Upper lobe of left lung (tissue), 6 donors: ENCODE measurements at regions not wholly inside any gene's neighbourhood (a gene's known extent, or its start where the extent isn't known, plus 50 kb on each side); places are given as distances from the start of the nearest gene placed in this dataset.
A peak's percentile ranks its signal among the peaks of the same experiment; 100 is the strongest.

Experiments used
- ATAC-seq, 2 donors: fragments of 200-7000 bp; cut with Tn5 transposase; one replicate each; pipeline ENCODE4 v1.9.1; 2022; ENCODE audit warnings: mild to moderate bottlenecking in 2 of 2, moderate library complexity in 2 of 2; ENCODE audit not compliant: low FRiP score in 2 of 2
- DNase-seq, 2 donors: peaks; one replicate each; pipeline ENCODE4 v3.0.0-alpha.2; 2019 to 2020
- H3K27ac ChIP-seq, 4 donors: fragments of 200-600 bp; sonication (generic); one replicate each; pipeline ENCODE4 v1.5.1; 2016 to 2019
- H3K27me3 ChIP-seq, 4 donors: fragments of 200-600 bp; sonication (generic); one replicate each; pipeline ENCODE4 v1.5.1; 2017 to 2019
- H3K36me3 ChIP-seq, 4 donors: fragments of 200-600 bp; sonication (generic); one replicate each; pipeline ENCODE4 v1.5.1; 2016 to 2019
- H3K4me1 ChIP-seq, 4 donors: fragments of 200-600 bp; sonication (generic); one replicate each; pipeline ENCODE4 v1.5.1; 2018 to 2019
- H3K4me3 ChIP-seq, 4 donors: fragments of 200-600 bp; sonication (generic); one replicate each; pipeline ENCODE4 v1.5.1; 2017 to 2019; ENCODE audit warnings: mild to moderate bottlenecking in 2 of 4, moderate library complexity in 1 of 4
- H3K9me3 ChIP-seq, 4 donors: fragments of 200-600 bp; sonication (generic); one replicate each; pipeline ENCODE4 v1.5.1; 2018 to 2019
- CTCF ChIP-seq, 6 experiments: fragments of 450-650 bp in 4 of 6; fragments of 200-600 bp in 2 of 6; sonication (generic) in 2 of 6; IDR thresholded peaks; one replicate each; pipeline ENCODE4 v1.5.1; 2016 to 2019; ENCODE audit warnings: antibody characterized with exemption in 6 of 6
- EP300 ChIP-seq, 4 donors: sonication (generic); formaldehyde crosslinking; IDR thresholded peaks; one replicate each; pipeline ENCODE4 v1.5.1; 2017; ENCODE audit warnings: antibody characterized with exemption in 4 of 4, control low read depth in 2 of 4
- POLR2A ChIP-seq, 4 donors: fragments of 450-650 bp; IDR thresholded peaks; one replicate each; pipeline ENCODE4 v1.5.1; 2016 to 2017; ENCODE audit warnings: antibody characterized with exemption in 4 of 4, mild to moderate bottlenecking in 2 of 4
- POLR2AphosphoS5 ChIP-seq, 2 donors: sonication (generic); formaldehyde crosslinking; IDR thresholded peaks; one replicate each; pipeline ENCODE4 v1.5.1; 2017; ENCODE audit warnings: antibody characterized with exemption in 2 of 2
- WGBS, 2 donors: methylation state at CpG; one replicate each; pipeline ENCODE4 v1.1.5; 2017 to 2018; 5-methylcytosine and 5-hydroxymethylcytosine counted together
- donor health status: DM: no; HTN: no; CAD: no; lungs with moderate emphysema.
- donor health status: DM: no; HTN: yes; CAD: no; lungs with severe emphysema.

- ATAC-seq (no peak), DNase-seq (peak in 1 of 2 donors; percentile 47)
- Histone ChIP-seq H3K4me3 (no peak overlapping the region), H3K9me3 (peaks cover 0 to 14% (median 10%) of the 10 kb centered on the region in 4 donors), H3K27me3 (no peaks in the 10 kb centered on the region), H3K27ac (no peak overlapping the region), H3K4me1 (no peaks in the 10 kb centered on the region), H3K36me3 (no peaks in the 10 kb centered on the region)
- 91 to 95% methylated on average over 14 to 23 of the region's 23 CpGs for WGBS, 2 donors
- TF ChIP-seq EP300 (IDR thresholded peaks at IDR 0.05) (no peak), POLR2A (IDR thresholded peaks at IDR 0.05) (no peak), CTCF (IDR thresholded peaks at IDR 0.05) (no peak), POLR2AphosphoS5 (IDR thresholded peaks at IDR 0.05) (no peak)
Measured at GRCh38 chr2:239768031-239768790, 256.9 kb downstream of the NDUFA10 start.

DNA sequence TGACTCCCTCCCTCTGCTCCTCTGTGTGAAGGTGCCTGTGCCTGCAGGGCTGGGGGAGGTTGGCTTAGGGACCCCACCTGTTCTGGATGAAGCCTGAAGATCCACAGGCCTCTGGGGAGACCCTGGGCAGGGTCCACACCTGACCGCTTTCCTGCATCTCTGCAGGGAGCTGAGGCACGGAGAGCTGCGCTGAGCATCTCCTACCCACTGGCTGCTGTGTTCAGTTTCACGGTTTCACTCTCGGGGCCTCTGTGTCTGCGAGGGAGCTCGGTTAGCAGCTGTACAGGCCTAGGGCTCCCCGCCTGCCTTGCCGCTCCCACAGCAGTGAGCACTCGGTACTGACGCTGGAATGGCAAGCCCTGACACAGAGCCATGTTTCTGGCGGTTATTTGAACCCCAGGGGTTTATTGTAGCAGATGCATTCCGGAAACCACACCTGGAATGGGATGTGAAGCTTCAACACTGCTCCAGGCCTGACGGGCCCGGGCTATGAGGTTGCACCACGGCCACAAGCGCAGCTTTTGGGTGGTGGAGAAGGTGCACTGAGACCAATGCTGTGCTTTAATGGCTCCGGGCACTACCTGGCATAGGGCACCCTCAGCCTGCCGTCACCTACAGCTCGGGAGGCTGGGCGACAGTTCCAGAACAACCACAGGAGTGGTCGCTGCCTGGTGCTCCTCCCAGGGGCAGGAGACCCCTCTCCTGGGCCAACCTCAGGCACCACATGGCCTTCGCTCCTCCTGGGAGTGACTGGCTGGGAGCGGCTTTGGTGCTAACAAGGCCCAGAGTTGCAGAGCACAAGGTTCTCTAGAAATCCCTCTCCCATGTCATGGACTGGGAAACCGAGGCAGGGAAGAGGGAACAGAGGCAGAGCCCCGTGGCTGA is 257.9 kb downstream of the NDUFA10 start:
- ATAC-seq (no peak), DNase-seq (peak in 1 of 2 donors; percentile 44)
- no peak for TF ChIP-seq EP300 (IDR thresholded peaks at IDR 0.05)
- TF ChIP-seq CTCF (IDR thresholded peaks at IDR 0.05): no peak
- TF ChIP-seq POLR2A (IDR thresholded peaks at IDR 0.05): no peak
- TF ChIP-seq POLR2AphosphoS5 (IDR thresholded peaks at IDR 0.05): no peak

DNA sequence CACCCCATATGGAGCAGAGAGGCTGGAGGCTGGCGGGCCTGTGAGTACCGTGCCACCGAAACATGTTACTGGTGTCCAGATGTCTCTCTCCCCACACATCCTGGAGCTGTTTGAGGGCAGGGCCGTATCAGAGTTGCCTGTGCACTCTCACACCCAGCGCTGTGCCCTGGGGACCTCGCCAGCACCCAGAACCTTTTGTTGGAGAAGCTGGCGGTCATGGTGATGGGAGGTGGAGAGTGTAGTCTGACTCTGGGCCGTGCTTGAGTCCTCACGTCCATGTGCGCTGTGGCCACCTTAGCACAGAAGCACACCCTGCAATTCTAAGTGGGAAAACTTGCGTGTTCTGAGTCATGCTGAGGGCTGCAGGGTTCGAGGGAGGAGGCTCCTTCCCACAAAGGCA is 259.2 kb downstream of the NDUFA10 start:
- H3K4me1 ChIP-seq: no peaks in the 10 kb centered on the region
- no peaks in the 10 kb centered on the region for H3K36me3 ChIP-seq
- ATAC-seq: no peak
- no peaks in the 10 kb centered on the region for H3K9me3 ChIP-seq
- TF ChIP-seq POLR2AphosphoS5 (IDR thresholded peaks at IDR 0.05): no peak
- no peak for TF ChIP-seq POLR2A (IDR thresholded peaks at IDR 0.05)
- TF ChIP-seq EP300 (IDR thresholded peaks at IDR 0.05): no peak
- TF ChIP-seq CTCF (IDR thresholded peaks at IDR 0.05): no peak
- WGBS, 2 donors: 91 to 92% methylated on average over 12 of the region's 12 CpGs
- no peak overlapping the region for H3K4me3 ChIP-seq
- peak in 1 of 2 donors; percentile 43 for DNase-seq
- H3K27me3 ChIP-seq: no peaks in the 10 kb centered on the region
- no peak overlapping the region for H3K27ac ChIP-seq

More for the DNA sequence above, 257.9 kb downstream of the NDUFA10 start:
- H3K36me3 ChIP-seq: no peaks in the 10 kb centered on the region
- peaks cover 0 to 11% (median 9%) of the 10 kb centered on the region in 4 donors for H3K9me3 ChIP-seq
- no peaks in the 10 kb centered on the region for H3K27me3 ChIP-seq
- no peak overlapping the region for H3K4me3 ChIP-seq
- H3K4me1 ChIP-seq: no peaks in the 10 kb centered on the region
- no peak overlapping the region for H3K27ac ChIP-seq
- 85 to 87% methylated on average over 16 to 26 of the region's 26 CpGs for WGBS, 2 donors

DNA sequence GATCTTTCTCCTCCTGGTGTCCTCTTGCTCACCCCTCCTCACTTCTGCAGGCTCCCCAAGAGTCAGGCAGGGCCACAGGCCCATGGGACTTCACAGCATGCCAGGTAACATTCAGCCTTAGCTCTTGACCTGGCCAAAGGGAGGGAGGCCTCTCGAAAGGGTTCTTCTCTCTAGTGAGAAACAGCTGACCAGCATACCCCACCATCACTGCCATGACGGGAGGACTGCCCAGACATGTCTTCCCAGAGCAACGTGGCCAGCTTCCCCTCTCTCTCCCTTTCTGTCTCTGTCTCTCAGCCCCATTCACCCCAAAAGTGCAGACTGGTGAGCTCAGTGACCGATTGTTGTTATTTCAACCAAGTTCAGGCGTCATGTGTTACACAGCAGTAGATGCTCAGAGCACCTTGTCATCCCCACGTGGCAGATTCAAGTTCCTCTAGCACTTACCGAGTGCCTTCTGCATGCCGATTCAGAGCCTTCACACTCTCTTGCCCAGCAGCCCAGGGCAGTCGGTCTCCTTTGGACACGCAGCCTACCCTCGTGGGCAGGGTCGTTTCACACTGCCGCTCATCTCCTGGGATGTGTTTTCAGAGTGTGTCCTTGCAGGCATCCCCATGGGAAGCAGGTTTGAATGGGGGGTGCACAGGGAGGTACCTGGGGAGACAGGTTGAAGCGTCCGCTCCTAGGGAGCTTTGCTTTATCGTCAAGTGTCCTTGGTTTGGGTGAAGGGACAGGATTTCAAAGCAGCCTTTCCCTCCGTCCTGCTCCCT is 259.9 kb downstream of the NDUFA10 start:
- Histone ChIP-seq H3K36me3 (no peaks in the 10 kb centered on the region), H3K4me3 (no peak overlapping the region), H3K27me3 (no peaks in the 10 kb centered on the region), H3K27ac (no peak overlapping the region), H3K9me3 (no peaks in the 10 kb centered on the region), H3K4me1 (no peaks in the 10 kb centered on the region)
- no peak for TF ChIP-seq POLR2AphosphoS5 (IDR thresholded peaks at IDR 0.05)
- ATAC-seq: no peak
- WGBS, 2 donors: 87 to 89% methylated on average over 17 of the region's 17 CpGs
- DNase-seq: peak in 1 of 2 donors; percentile 13
